ENCODE measurements at regions not wholly inside any gene's neighbourhood (a gene's known extent, or its start where the extent isn't known, plus 50 kb on each side); places are given as distances from the start of the nearest gene placed in this dataset.

- intact Hi-C loops (cut with DNase I) = no loop called here
- Histone ChIP-seq H3K27ac (ENCODE audit: low read depth in 1 of 2, low read length in 2 of 2) (no peak overlapping the region), H3K36me3 (ENCODE audit: control insufficient read depth in 1 of 2, insufficient read depth in 2 of 2, low read length in 1 of 2) (no peaks in the 10 kb centered on the region), H3K4me1 (ENCODE audit: control insufficient read depth in 1 of 2, insufficient read depth in 2 of 2, low read length in 2 of 2) (no peaks in the 10 kb centered on the region), H3K9me3 (ENCODE audit: control insufficient read depth, low read length) (no peaks in the 10 kb centered on the region), H3K4me3 (ENCODE audit: low read length in 2 of 2) (no peak overlapping the region), H3K27me3 (ENCODE audit: control insufficient read depth in 1 of 2, insufficient read depth in 2 of 2, low read length in 1 of 2) (no peaks in the 10 kb centered on the region)
- DNase-seq (no peak), ATAC-seq (ENCODE audit: low FRiP score) (no peak)
These were observed 326.4 kb downstream of the DYSF start for GRCh38 chr2:71779774-71780105.

- Histone ChIP-seq H3K9me3 (ENCODE audit: control insufficient read depth, low read length) (no peaks in the 10 kb centered on the region), H3K27me3 (ENCODE audit: control insufficient read depth in 1 of 2, insufficient read depth in 2 of 2, low read length in 1 of 2) (no peaks in the 10 kb centered on the region), H3K36me3 (ENCODE audit: control insufficient read depth in 1 of 2, insufficient read depth in 2 of 2, low read length in 1 of 2) (no peaks in the 10 kb centered on the region), H3K4me3 (ENCODE audit: low read length in 2 of 2) (no peak overlapping the region), H3K4me1 (ENCODE audit: control insufficient read depth in 1 of 2, insufficient read depth in 2 of 2, low read length in 2 of 2) (no peaks in the 10 kb centered on the region), H3K27ac (ENCODE audit: low read depth in 1 of 2, low read length in 2 of 2) (no peak overlapping the region)
- intact Hi-C loops (cut with DNase I) = no loop called here
- DNase-seq = no peak
- no peak for ATAC-seq (ENCODE audit: low FRiP score)
- 30 to 41% methylated on average over 8 of the region's 8 CpGs for WGBS, 2 donors
These were observed 325.8 kb downstream of the DYSF start for GRCh38 chr2:71778936-71779773.

GRCh38 chr2:71778514-71778913 is 325.2 kb downstream of the DYSF start:
- H3K4me1 ChIP-seq (ENCODE audit: control insufficient read depth in 1 of 2, insufficient read depth in 2 of 2, low read length in 2 of 2) = no peaks in the 10 kb centered on the region
- H3K36me3 ChIP-seq (ENCODE audit: control insufficient read depth in 1 of 2, insufficient read depth in 2 of 2, low read length in 1 of 2) = no peaks in the 10 kb centered on the region
- DNase-seq = no peak
- no peak for ATAC-seq (ENCODE audit: low FRiP score)
- H3K27me3 ChIP-seq (ENCODE audit: control insufficient read depth in 1 of 2, insufficient read depth in 2 of 2, low read length in 1 of 2) = no peaks in the 10 kb centered on the region
- no peaks in the 10 kb centered on the region for H3K9me3 ChIP-seq (ENCODE audit: control insufficient read depth, low read length)
- H3K27ac ChIP-seq (ENCODE audit: low read depth in 1 of 2, low read length in 2 of 2) = no peak overlapping the region
- intact Hi-C loops (cut with DNase I) = no loop called here
- no peak overlapping the region for H3K4me3 ChIP-seq (ENCODE audit: low read length in 2 of 2)
- 72 to 88% methylated on average over 2 of the region's 2 CpGs for WGBS, 2 donors

- Histone ChIP-seq H3K4me1 (ENCODE audit: control insufficient read depth in 1 of 2, insufficient read depth in 2 of 2, low read length in 2 of 2) (no peaks in the 10 kb centered on the region), H3K27ac (ENCODE audit: low read depth in 1 of 2, low read length in 2 of 2) (no peak overlapping the region), H3K36me3 (ENCODE audit: control insufficient read depth in 1 of 2, insufficient read depth in 2 of 2, low read length in 1 of 2) (no peaks in the 10 kb centered on the region), H3K27me3 (ENCODE audit: control insufficient read depth in 1 of 2, insufficient read depth in 2 of 2, low read length in 1 of 2) (no peaks in the 10 kb centered on the region), H3K9me3 (ENCODE audit: control insufficient read depth, low read length) (no peaks in the 10 kb centered on the region), H3K4me3 (ENCODE audit: low read length in 2 of 2) (no peak overlapping the region)
- ATAC-seq (ENCODE audit: low FRiP score) = no peak
- 78 to 81% methylated on average over 4 of the region's 4 CpGs for WGBS, 2 donors
- DNase-seq = no peak
- intact Hi-C loops (cut with DNase I) = no loop called here
These were observed 324.6 kb downstream of the DYSF start for GRCh38 chr2:71777946-71778345.

GRCh38 chr2:71776227-71776626 is 322.9 kb downstream of the DYSF start:
- H3K9me3 ChIP-seq (ENCODE audit: control insufficient read depth, low read length) = no peaks in the 10 kb centered on the region
- H3K36me3 ChIP-seq (ENCODE audit: control insufficient read depth in 1 of 2, insufficient read depth in 2 of 2, low read length in 1 of 2) = no peaks in the 10 kb centered on the region
- intact Hi-C loops (cut with DNase I) = no loop called here
- 82 to 86% methylated on average over 3 of the region's 3 CpGs for WGBS, 2 donors
- DNase-seq (no peak), ATAC-seq (ENCODE audit: low FRiP score) (no peak)
- no peaks in the 10 kb centered on the region for H3K4me1 ChIP-seq (ENCODE audit: control insufficient read depth in 1 of 2, insufficient read depth in 2 of 2, low read length in 2 of 2)
- no peaks in the 10 kb centered on the region for H3K27me3 ChIP-seq (ENCODE audit: control insufficient read depth in 1 of 2, insufficient read depth in 2 of 2, low read length in 1 of 2)
- no peak overlapping the region for H3K27ac ChIP-seq (ENCODE audit: low read depth in 1 of 2, low read length in 2 of 2)
- H3K4me3 ChIP-seq (ENCODE audit: low read length in 2 of 2) = no peak overlapping the region

GRCh38 chr2:71773218-71773617 is 319.9 kb downstream of the DYSF start:
- H3K4me1 ChIP-seq (ENCODE audit: control insufficient read depth in 1 of 2, insufficient read depth in 2 of 2, low read length in 2 of 2) = no peaks in the 10 kb centered on the region
- intact Hi-C loops (cut with DNase I) = no loop called here
- no peak for ATAC-seq (ENCODE audit: low FRiP score)
- H3K9me3 ChIP-seq (ENCODE audit: control insufficient read depth, low read length) = no peaks in the 10 kb centered on the region
- H3K4me3 ChIP-seq (ENCODE audit: low read length in 2 of 2) = no peak overlapping the region
- no peak overlapping the region for H3K27ac ChIP-seq (ENCODE audit: low read depth in 1 of 2, low read length in 2 of 2)
- no peak for DNase-seq
- no peaks in the 10 kb centered on the region for H3K27me3 ChIP-seq (ENCODE audit: control insufficient read depth in 1 of 2, insufficient read depth in 2 of 2, low read length in 1 of 2)
- H3K36me3 ChIP-seq (ENCODE audit: control insufficient read depth in 1 of 2, insufficient read depth in 2 of 2, low read length in 1 of 2) = no peaks in the 10 kb centered on the region
- WGBS, 2 donors = 64 to 68% methylated on average over 3 of the region's 3 CpGs

- Histone ChIP-seq H3K27ac (ENCODE audit: low read depth in 1 of 2, low read length in 2 of 2) (no peak overlapping the region), H3K4me1 (ENCODE audit: control insufficient read depth in 1 of 2, insufficient read depth in 2 of 2, low read length in 2 of 2) (no peaks in the 10 kb centered on the region), H3K9me3 (ENCODE audit: control insufficient read depth, low read length) (no peaks in the 10 kb centered on the region), H3K36me3 (ENCODE audit: control insufficient read depth in 1 of 2, insufficient read depth in 2 of 2, low read length in 1 of 2) (no peaks in the 10 kb centered on the region), H3K4me3 (ENCODE audit: low read length in 2 of 2) (no peak overlapping the region), H3K27me3 (ENCODE audit: control insufficient read depth in 1 of 2, insufficient read depth in 2 of 2, low read length in 1 of 2) (no peaks in the 10 kb centered on the region)
- intact Hi-C loops (cut with DNase I) = no loop called here
- DNase-seq (no peak), ATAC-seq (ENCODE audit: low FRiP score) (no peak)
- 96 to 98% methylated on average over 4 of the region's 4 CpGs for WGBS, 2 donors
These were observed 319.3 kb downstream of the DYSF start for GRCh38 chr2:71772510-71773172.

GRCh38 chr2:71767663-71768062 is 314.3 kb downstream of the DYSF start:
- intact Hi-C loops (cut with DNase I) = no loop called here
- Histone ChIP-seq H3K4me1 (ENCODE audit: control insufficient read depth in 1 of 2, insufficient read depth in 2 of 2, low read length in 2 of 2) (no peaks in the 10 kb centered on the region), H3K9me3 (ENCODE audit: control insufficient read depth, low read length) (no peaks in the 10 kb centered on the region), H3K27me3 (ENCODE audit: control insufficient read depth in 1 of 2, insufficient read depth in 2 of 2, low read length in 1 of 2) (no peaks in the 10 kb centered on the region), H3K4me3 (ENCODE audit: low read length in 2 of 2) (no peak overlapping the region), H3K36me3 (ENCODE audit: control insufficient read depth in 1 of 2, insufficient read depth in 2 of 2, low read length in 1 of 2) (no peaks in the 10 kb centered on the region), H3K27ac (ENCODE audit: low read depth in 1 of 2, low read length in 2 of 2) (no peak overlapping the region)
- ATAC-seq (ENCODE audit: low FRiP score) (no peak), DNase-seq (no peak)
- WGBS, 2 donors = 94 to 99% methylated on average over 1 of the region's 1 CpG

- intact Hi-C loops (cut with DNase I) = no loop called here
- no peaks in the 10 kb centered on the region for H3K9me3 ChIP-seq (ENCODE audit: control insufficient read depth, low read length)
- no peak overlapping the region for H3K27ac ChIP-seq (ENCODE audit: low read depth in 1 of 2, low read length in 2 of 2)
- DNase-seq = no peak
- no peak for ATAC-seq (ENCODE audit: low FRiP score)
- H3K4me1 ChIP-seq (ENCODE audit: control insufficient read depth in 1 of 2, insufficient read depth in 2 of 2, low read length in 2 of 2) = peaks cover 1 to 3% of the 10 kb centered on the region in 2 donors
- H3K36me3 ChIP-seq (ENCODE audit: control insufficient read depth in 1 of 2, insufficient read depth in 2 of 2, low read length in 1 of 2) = no peaks in the 10 kb centered on the region
- no peaks in the 10 kb centered on the region for H3K27me3 ChIP-seq (ENCODE audit: control insufficient read depth in 1 of 2, insufficient read depth in 2 of 2, low read length in 1 of 2)
- no peak overlapping the region for H3K4me3 ChIP-seq (ENCODE audit: low read length in 2 of 2)
- 63 to 68% methylated on average over 6 of the region's 6 CpGs for WGBS, 2 donors
These were observed 305.7 kb downstream of the DYSF start for GRCh38 chr2:71759060-71759459.
